ENCODE measurements at regions not wholly inside any gene's neighbourhood (a gene's known extent, or its start where the extent isn't known, plus 50 kb on each side); places are given as distances from the start of the nearest gene placed in this dataset.

DNA sequence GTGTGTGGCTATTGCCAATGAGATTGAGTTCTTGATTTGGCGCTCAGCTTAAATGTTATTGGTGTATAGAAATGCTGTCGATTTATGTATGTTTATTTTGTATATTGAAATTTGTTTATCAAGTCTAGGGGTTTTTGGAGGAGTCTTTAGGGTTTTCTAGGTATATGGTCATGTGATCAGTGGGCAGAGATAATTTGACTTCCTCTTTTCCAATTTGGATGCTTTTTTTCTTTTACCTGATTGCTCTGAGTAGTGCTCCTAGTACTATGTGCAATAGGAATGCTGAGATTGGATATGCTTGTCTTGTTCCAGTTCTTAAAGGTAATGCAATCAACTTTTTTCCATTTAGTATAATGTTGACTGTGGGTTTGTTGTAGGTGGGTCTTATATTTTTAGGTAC lies 99.8 kb upstream of the PMCH start:
- H3K23ac ChIP-seq (ENCODE audit: insufficient read length) = no peak overlapping the region
- no peaks in the 10 kb centered on the region for H3K27me3 ChIP-seq (replicated peaks in 1 of 4; ENCODE audit: control insufficient read depth in 3 of 4, extremely low read depth in 1 of 4, insufficient read depth in 3 of 4, low read length in 3 of 4)
- H3K79me1 ChIP-seq (ENCODE audit: low read depth, low read length) = no peaks in the 10 kb centered on the region
- no peak overlapping the region for H2AFZ ChIP-seq (ENCODE audit: low read length)
- POLR2A ChIA-PET (ENCODE audit: partially characterized antibody) = no interaction called here
- H3K18ac ChIP-seq (ENCODE audit: extremely low read depth, low read length) = no peak overlapping the region
- H2BK20ac ChIP-seq (ENCODE audit: low read length) = no peak overlapping the region
- no peak overlapping the region for H3K4ac ChIP-seq (replicated peaks; ENCODE audit: insufficient read length, low read depth, low read length)
- H3K36me3 ChIP-seq (ENCODE audit: control insufficient read depth in 2 of 4, insufficient read depth in 4 of 4, low read length in 3 of 4) = no peaks in the 10 kb centered on the region
- H3K4me1 ChIP-seq (replicated peaks in 1 of 4; ENCODE audit: control insufficient read depth in 3 of 4, insufficient read depth in 4 of 4, low read length in 3 of 4) = no peaks in the 10 kb centered on the region
- H2BK5ac ChIP-seq (ENCODE audit: low read depth, low read length) = no peak overlapping the region
- no peak overlapping the region for H3K4me3 ChIP-seq (ENCODE audit: extremely low read depth in 1 of 4, insufficient read depth in 2 of 4, low read depth in 3 of 4, low read length in 4 of 4)
- H3K4me2 ChIP-seq (ENCODE audit: insufficient read depth in 1 of 2, low read depth in 2 of 2, low read length in 2 of 2) = no peak overlapping the region
- H4K20me1 ChIP-seq (replicated peaks in 1 of 2; ENCODE audit: control insufficient read depth in 1 of 2, insufficient read depth in 2 of 2, low read length in 2 of 2) = no peaks in the 10 kb centered on the region
- H2BK15ac ChIP-seq (ENCODE audit: low read length) = no peak overlapping the region
- H3K23me2 ChIP-seq (ENCODE audit: low read depth, low read length) = no peaks in the 10 kb centered on the region
- H3K9me3 ChIP-seq (ENCODE audit: insufficient read depth in 2 of 2, low read depth in 1 of 2, low read length in 1 of 2) = no peaks in the 10 kb centered on the region
- TF ChIP-seq JUN (IDR thresholded peaks at IDR 0.05; ENCODE audit: low read depth, low read length) (no peak), GTF2F1 (IDR thresholded peaks at IDR 0.05; ENCODE audit: borderline replicate concordance, low read depth, low read length) (no peak), CHD2 (IDR thresholded peaks at IDR 0.05; ENCODE audit: low read length) (no peak), POLR2A (IDR thresholded peaks at IDR 0.05; ENCODE audit: control extremely low read depth in 1 of 2, low read depth in 2 of 2, low read length in 2 of 2) (no peak), NANOG (IDR thresholded peaks at IDR 0.05; ENCODE audit: insufficient read depth, low read depth, low read length, poor library complexity, severe bottlenecking) (no peak), TBP (IDR thresholded peaks at IDR 0.05; ENCODE audit: low read depth, low read length) (no peak), SRF (IDR thresholded peaks at IDR 0.05; ENCODE audit: low read depth, low read length) (no peak), CHD1 (IDR thresholded peaks at IDR 0.05; ENCODE audit: low read depth, low read length) (no peak), TCF12 (IDR thresholded peaks at IDR 0.05; ENCODE audit: low read depth, low read length) (no peak)
- TF ChIP-seq, protein P1, sequence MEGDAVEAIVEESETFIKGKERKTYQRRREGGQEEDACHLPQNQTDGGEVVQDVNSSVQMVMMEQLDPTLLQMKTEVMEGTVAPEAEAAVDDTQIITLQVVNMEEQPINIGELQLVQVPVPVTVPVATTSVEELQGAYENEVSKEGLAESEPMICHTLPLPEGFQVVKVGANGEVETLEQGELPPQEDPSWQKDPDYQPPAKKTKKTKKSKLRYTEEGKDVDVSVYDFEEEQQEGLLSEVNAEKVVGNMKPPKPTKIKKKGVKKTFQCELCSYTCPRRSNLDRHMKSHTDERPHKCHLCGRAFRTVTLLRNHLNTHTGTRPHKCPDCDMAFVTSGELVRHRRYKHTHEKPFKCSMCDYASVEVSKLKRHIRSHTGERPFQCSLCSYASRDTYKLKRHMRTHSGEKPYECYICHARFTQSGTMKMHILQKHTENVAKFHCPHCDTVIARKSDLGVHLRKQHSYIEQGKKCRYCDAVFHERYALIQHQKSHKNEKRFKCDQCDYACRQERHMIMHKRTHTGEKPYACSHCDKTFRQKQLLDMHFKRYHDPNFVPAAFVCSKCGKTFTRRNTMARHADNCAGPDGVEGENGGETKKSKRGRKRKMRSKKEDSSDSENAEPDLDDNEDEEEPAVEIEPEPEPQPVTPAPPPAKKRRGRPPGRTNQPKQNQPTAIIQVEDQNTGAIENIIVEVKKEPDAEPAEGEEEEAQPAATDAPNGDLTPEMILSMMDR (IDR thresholded peaks at IDR 0.05; ENCODE audit: control extremely low read depth in 1 of 3, insufficient read depth in 1 of 3, low read depth in 1 of 3, low read length in 3 of 3) = no peak
- H3K9ac ChIP-seq (replicated peaks in 1 of 4; ENCODE audit: extremely low read depth in 1 of 4, low read depth in 3 of 4, low read length in 3 of 4) = no peak overlapping the region
- H3K14ac ChIP-seq (ENCODE audit: insufficient read length) = no peak overlapping the region
- no peak overlapping the region for H4K5ac ChIP-seq (ENCODE audit: insufficient read length, low read depth, low read length)
- H2BK12ac ChIP-seq (ENCODE audit: low read depth, low read length) = no peak overlapping the region
- no peak for FAIRE-seq
- H2BK120ac ChIP-seq (replicated peaks; ENCODE audit: low read depth, low read length) = no peak overlapping the region
- H4K8ac ChIP-seq (ENCODE audit: extremely low read depth, insufficient read depth, low read length) = no peak overlapping the region
- WGBS, 2 experiments (ENCODE audit: extremely low coverage in 1 of 2, insufficient coverage in 1 of 2, insufficient read length in 1 of 2, insufficient replicate concordance in 2 of 2, low coverage in 1 of 2, low lambda C conversion rate in 2 of 2, missing lambda C conversion rate in 1 of 2) = 98 to 100% methylated on average over 1 to 2 of the region's 2 CpGs
- no peak overlapping the region for H2AK5ac ChIP-seq (ENCODE audit: low read depth, low read length)
- H3K56ac ChIP-seq (replicated peaks; ENCODE audit: insufficient read length, low read depth, low read length) = no peak overlapping the region
- no peak overlapping the region for H3K27ac ChIP-seq (ENCODE audit: low read depth, low read length)
- no peaks in the 10 kb centered on the region for H3K79me2 ChIP-seq (ENCODE audit: control insufficient read depth in 1 of 2, insufficient read depth in 2 of 2, low read length in 2 of 2)
- H4K91ac ChIP-seq (replicated peaks; ENCODE audit: insufficient read length, low read length) = no peak overlapping the region
- CTCF ChIA-PET (ENCODE audit: partially characterized antibody) = interaction anchor here (0.7 kb wide), 1 partner anchor 102 kb away, joined by 3 read pairs; no protein-coding TSS in a partner anchor
- no peak for DNase-seq (ENCODE audit: low read depth in 1 of 2, low spot score in 2 of 2)
